ENCODE measurements at regions not wholly inside any gene's neighbourhood (a gene's known extent, or its start where the extent isn't known, plus 50 kb on each side); places are given as distances from the start of the nearest gene placed in this dataset.
"Not testable (repeated sequence)": the region's sequence is repeated elsewhere in the genome, so short reads cannot be mapped to it uniquely, and the experiment has no call there.

GRCh38 chr12:63427029-63427428 is 241.3 kb downstream of the DPY19L2 start:
- TF ChIP-seq CTCF (IDR thresholded peaks at IDR 0.05); NR1H2 (CRISPR knock-in tag; IDR thresholded peaks at IDR 0.05); FOXP4 (CRISPR knock-in tag; IDR thresholded peaks at IDR 0.05); JUN (CRISPR knock-in tag; IDR thresholded peaks at IDR 0.05); TEAD4 (CRISPR knock-in tag; IDR thresholded peaks at IDR 0.05); E2F5 (CRISPR knock-in tag; IDR thresholded peaks at IDR 0.05): not testable (repeated sequence)

Measured in WTC11 (cell line).